GM18520 (cell line): ENCODE measurements at regions not wholly inside any gene's neighbourhood (a gene's known extent, or its start where the extent isn't known, plus 50 kb on each side); places are given as distances from the start of the nearest gene placed in this dataset.

Source experiments
- ATAC-seq: cut with Tn5 transposase; IDR thresholded peaks from one replicate; pipeline ENCODE4 v1.9.1; 2021; ENCODE audit not compliant: unreplicated experiment

GRCh38 chr14:65308536-65308935 is 104.0 kb upstream of the FUT8 start:
- ATAC-seq = no peak

- no peak for ATAC-seq
These were observed 102.0 kb upstream of the FUT8 start for GRCh38 chr14:65310568-65310967.

GRCh38 chr14:65312859-65313258 is 99.7 kb upstream of the FUT8 start:
- no peak for ATAC-seq

GRCh38 chr14:65318636-65319506 is 93.7 kb upstream of the FUT8 start:
- ATAC-seq = no peak

- ATAC-seq = no peak
These were observed 91.7 kb upstream of the FUT8 start for GRCh38 chr14:65320661-65321308.

- ATAC-seq = no peak
These were observed 91.1 kb upstream of the FUT8 start for GRCh38 chr14:65321370-65321875.

GRCh38 chr14:65329481-65329880 is 83.0 kb upstream of the FUT8 start:
- no peak for ATAC-seq

- ATAC-seq = no peak
These were observed 82.6 kb upstream of the FUT8 start for GRCh38 chr14:65329911-65330310.

- no peak for ATAC-seq
These were observed 82.1 kb upstream of the FUT8 start for GRCh38 chr14:65330416-65330815.

GRCh38 chr14:65331652-65332051 is 80.9 kb upstream of the FUT8 start:
- no peak for ATAC-seq

GRCh38 chr14:65332141-65332871 is 80.2 kb upstream of the FUT8 start:
- no peak for ATAC-seq

- ATAC-seq = no peak
These were observed 78.4 kb upstream of the FUT8 start for GRCh38 chr14:65333943-65334687.

GRCh38 chr14:65334765-65335410 is 77.6 kb upstream of the FUT8 start:
- ATAC-seq = no peak

GRCh38 chr14:65335411-65335947 is 77.1 kb upstream of the FUT8 start:
- ATAC-seq = no peak

GRCh38 chr14:65336191-65336591 is 76.3 kb upstream of the FUT8 start:
- ATAC-seq = peak; percentile 47

- ATAC-seq = no peak
These were observed 72.7 kb upstream of the FUT8 start for GRCh38 chr14:65339866-65340265.

GRCh38 chr14:65344011-65344410 is 68.5 kb upstream of the FUT8 start:
- no peak for ATAC-seq

GRCh38 chr14:65345266-65345665 is 67.3 kb upstream of the FUT8 start:
- no peak for ATAC-seq

- no peak for ATAC-seq
These were observed 66.1 kb upstream of the FUT8 start for GRCh38 chr14:65346474-65346873.

- ATAC-seq = no peak
These were observed 65.6 kb upstream of the FUT8 start for GRCh38 chr14:65346895-65347294.
